SK-N-SH (cell line): ENCODE measurements at regions not wholly inside any gene's neighbourhood (a gene's known extent, or its start where the extent isn't known, plus 50 kb on each side); places are given as distances from the start of the nearest gene placed in this dataset.

Experiments used
- CTCF ChIA-PET: fragments of 300-600, 350-600 bp; formaldehyde crosslinking; extraction: SDS; loops from one replicate; lab custom pipeline; 2021; lab: Yijun Ruan, JAX
- POLR2A ChIA-PET: fragments of 350-600 bp; sonication (Branson Sonifier 250); formaldehyde crosslinking; extraction: SDS; loops from one replicate; lab custom pipeline; 2020; ENCODE audit warnings: antibody characterized with exemption, inconsistent platforms; lab: Yijun Ruan, JAX
- DNase-seq: peaks from one replicate; pipeline ENCODE4 v3.0.0; 2012
- H2AFZ ChIP-seq: fragments of 200-600 bp; sonication (generic); 2 replicates; pipeline ENCODE4 v1.8.1; 2016; ENCODE audit warnings: antibody characterized with exemption, mild to moderate bottlenecking, low read depth
- H3F3A ChIP-seq: fragments of 200-600 bp; sonication (generic); replicated peaks from 2 replicates; pipeline ENCODE3; 2016; ENCODE audit warnings: antibody characterized with exemption, mild to moderate bottlenecking; ENCODE audit not compliant: insufficient read depth
- H3K27ac ChIP-seq, 2 experiments: fragments of 200-500 bp in 1 of 2; fragments of 200-600 bp in 1 of 2; sonication (Bioruptor generic) in 1 of 2; sonication (generic), shearing (Covaris generic) in 1 of 2; 2 replicates each; pipeline versions ENCODE4 v1.5.1 to v1.6.1; 2014 to 2016; ENCODE audit warnings: low read depth in 2 of 2, inconsistent platforms in 1 of 2, low read length in 1 of 2, mild to moderate bottlenecking in 1 of 2, mixed read lengths in 1 of 2
- H3K27me3 ChIP-seq: fragments of 200-600 bp; sonication (generic), shearing (Covaris generic); 2 replicates; pipeline ENCODE4 v1.6.1; 2016; ENCODE audit warnings: mixed run types; ENCODE audit not compliant: insufficient read depth
- H3K36me3 ChIP-seq, 2 experiments: fragments of 200-500 bp in 1 of 2; fragments of 200-600 bp in 1 of 2; sonication (Bioruptor generic) in 1 of 2; sonication (generic) in 1 of 2; replicated peaks in 1 of 2; 2 replicates each; pipeline versions ENCODE3 to v1.5.1; 2014 to 2016; ENCODE audit warnings: low read length in 1 of 2, mild to moderate bottlenecking in 1 of 2; ENCODE audit not compliant: insufficient read depth in 2 of 2, control insufficient read depth in 1 of 2
- H3K4me1 ChIP-seq, 2 experiments: fragments of 200-500 bp in 1 of 2; fragments of 200-600 bp in 1 of 2; sonication (Bioruptor generic) in 1 of 2; sonication (generic), shearing (Covaris generic) in 1 of 2; 2 replicates each; pipeline versions ENCODE4 v1.5.1 to v1.6.1; 2014 to 2016; ENCODE audit warnings: low read depth in 1 of 2, low read length in 1 of 2, mixed run types in 1 of 2; ENCODE audit not compliant: insufficient read depth in 2 of 2, control insufficient read depth in 1 of 2
- H3K4me2 ChIP-seq: fragments of 200-600 bp; sonication (generic), shearing (Covaris generic); 2 replicates; pipeline ENCODE4 v1.6.1; 2017; ENCODE audit warnings: mixed run types
- H3K4me3 ChIP-seq, 2 experiments: fragments of 200-500 bp in 1 of 2; fragments of 200-600 bp in 1 of 2; sonication (Bioruptor generic) in 1 of 2; sonication (generic), shearing (Covaris generic) in 1 of 2; 2 replicates each; pipeline versions ENCODE4 v1.5.1 to v1.8.1; 2014 to 2016; ENCODE audit warnings: low read depth in 2 of 2, inconsistent platforms in 1 of 2, low read length in 1 of 2, mild to moderate bottlenecking in 1 of 2, mixed read lengths in 1 of 2, moderate library complexity in 1 of 2
- H3K79me2 ChIP-seq: fragments of 200-600 bp; sonication (generic); 2 replicates; pipeline ENCODE4 v1.8.1; 2017; ENCODE audit warnings: mild to moderate bottlenecking; ENCODE audit not compliant: insufficient read depth
- H3K9ac ChIP-seq: fragments of 200-600 bp; sonication (generic); 2 replicates; pipeline ENCODE4 v1.6.1; 2017; ENCODE audit warnings: mixed run types
- H3K9me2 ChIP-seq: fragments of 200-600 bp; sonication (generic); 2 replicates; pipeline ENCODE4 v1.6.1; 2017; ENCODE audit warnings: mixed run types
- H3K9me3 ChIP-seq: fragments of 200-600 bp; sonication (generic); 2 replicates; pipeline ENCODE4 v1.6.1; 2017; ENCODE audit warnings: mixed run types, mild to moderate bottlenecking, moderate library complexity
- H4K20me1 ChIP-seq: fragments of 200-600 bp; sonication (generic); 2 replicates; pipeline ENCODE4 v1.6.1; 2017; ENCODE audit warnings: mild to moderate bottlenecking, mixed run types; ENCODE audit not compliant: insufficient read depth
- EP300 ChIP-seq, 2 experiments: IDR thresholded peaks; 2 replicates each; pipeline versions ENCODE4 v1.4.0 to v1.6.1; 2012; ENCODE audit warnings: borderline replicate concordance in 1 of 2, low read depth in 1 of 2, low read length in 1 of 2
- EZH2phosphoT487 ChIP-seq: fragments of 200-600 bp; sonication (generic); IDR thresholded peaks from 2 replicates; pipeline ENCODE4 v1.6.1; 2017; ENCODE audit warnings: low read depth, mixed run types, mild to moderate bottlenecking, antibody characterized with exemption, moderate library complexity, borderline replicate concordance
- FOSL2 ChIP-seq: IDR thresholded peaks from 2 replicates; pipeline ENCODE4 v1.4.0; 2012; ENCODE audit warnings: low read depth, mild to moderate bottlenecking, moderate library complexity, borderline replicate concordance
- FOXM1 ChIP-seq: IDR thresholded peaks from 2 replicates; pipeline ENCODE4 v1.4.0; 2012; ENCODE audit warnings: low read depth, mild to moderate bottlenecking
- NRF1 ChIP-seq: IDR thresholded peaks from 2 replicates; pipeline ENCODE4 v1.6.1; 2012; ENCODE audit warnings: low read depth, mild to moderate bottlenecking, low read length
- POLR2AphosphoS5 ChIP-seq: IDR thresholded peaks from 2 replicates; pipeline ENCODE4 v1.6.1; 2012; ENCODE audit warnings: low read depth, low read length
- RAD21 ChIP-seq: IDR thresholded peaks from 2 replicates; pipeline ENCODE4 v1.6.1; 2012; ENCODE audit warnings: mild to moderate bottlenecking, low read length
- RCOR1 ChIP-seq: fragments of 150-350 bp; IDR thresholded peaks from 2 replicates; pipeline ENCODE4 v1.6.1; 2017; ENCODE audit warnings: antibody characterized with exemption, low read length
- RFX5 ChIP-seq: IDR thresholded peaks from 2 replicates; pipeline ENCODE4 v1.6.1; 2012; ENCODE audit warnings: mild to moderate bottlenecking, improper control_type of control experiment, low read length
- RXRA ChIP-seq: IDR thresholded peaks from 2 replicates; pipeline ENCODE4 v1.4.0; 2012; ENCODE audit warnings: low read depth, mild to moderate bottlenecking, borderline replicate concordance
- TEAD4 ChIP-seq: IDR thresholded peaks from 2 replicates; pipeline ENCODE4 v1.4.0; 2012; ENCODE audit warnings: mild to moderate bottlenecking, borderline replicate concordance; ENCODE audit not compliant: insufficient read depth
- YY1 ChIP-seq: IDR thresholded peaks from 2 replicates; pipeline ENCODE4 v1.4.0; 2012; ENCODE audit warnings: low read depth, mild to moderate bottlenecking
- whole genome bisulfite sequencing: methylation state at CpG from one replicate; pipeline ENCODE4 v1.1.6; 2017; ENCODE audit warnings: low lambda C conversion rate; 5-methylcytosine and 5-hydroxymethylcytosine counted together
- TF ChIP-seq, protein P1 (sequence below): IDR thresholded peaks from 2 replicates; pipeline ENCODE4 v1.4.0; 2012; ENCODE audit warnings: low read depth, borderline replicate concordance
- TF ChIP-seq, protein P2 (sequence below): fragments of 150-350 bp; IDR thresholded peaks from 2 replicates; pipeline ENCODE4 v1.6.1; 2017; ENCODE audit warnings: antibody characterized with exemption, low read length, low read depth, borderline replicate concordance
- TF ChIP-seq, protein P3 (sequence below): IDR thresholded peaks from 2 replicates; pipeline ENCODE4 v1.6.1; 2012; ENCODE audit warnings: mild to moderate bottlenecking, low read depth, low read length, moderate library complexity
- TF ChIP-seq, protein P4 (sequence below): fragments of 150-350 bp; IDR thresholded peaks from 2 replicates; pipeline ENCODE4 v1.6.1; 2016; ENCODE audit warnings: mild to moderate bottlenecking, low read depth, low read length

DNA sequence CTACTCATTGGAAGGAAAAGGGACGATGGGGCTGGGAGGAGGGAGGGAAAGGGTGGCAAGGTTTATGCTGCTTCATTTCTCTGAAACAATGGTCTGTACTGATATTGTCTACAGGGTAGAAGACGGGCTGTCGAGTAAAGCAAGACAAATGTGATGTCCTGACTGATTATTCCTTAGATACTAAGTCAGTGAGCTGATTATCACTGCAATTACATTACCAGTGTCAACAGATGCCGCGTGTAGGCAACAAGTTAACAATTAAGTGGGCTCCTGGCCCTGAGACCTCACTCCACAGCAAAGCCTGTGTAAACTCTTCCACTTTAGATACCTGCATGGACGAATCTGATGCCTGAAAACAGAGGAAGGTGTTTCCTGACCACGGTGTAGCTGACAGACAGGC, 602.8 kb downstream of the IRX1 start:
- ChIA-PET POLR2A (no interaction called here), CTCF (no interaction called here)
- Histone ChIP-seq H3K79me2 (no peaks in the 10 kb centered on the region), H3K27me3 (no peaks in the 10 kb centered on the region), H3K4me3 (no peak overlapping the region), H3K9me2 (no peaks in the 10 kb centered on the region), H3K36me3 (no peaks in the 10 kb centered on the region), H3F3A (no peaks in the 10 kb centered on the region), H3K4me2 (no peak overlapping the region), H4K20me1 (no peaks in the 10 kb centered on the region), H2AFZ (no peak overlapping the region), H3K9me3 (no peaks in the 10 kb centered on the region), H3K27ac (no peak overlapping the region), H3K4me1 (no peaks in the 10 kb centered on the region), H3K9ac (no peak overlapping the region)
- 0% methylated on average over 6 of the region's 7 CpGs for WGBS
- no peak for TF ChIP-seq RCOR1
- TF ChIP-seq FOXM1 = no peak
- TF ChIP-seq EZH2phosphoT487 = no peak
- no peak for TF ChIP-seq RAD21
- TF ChIP-seq, protein P1, sequence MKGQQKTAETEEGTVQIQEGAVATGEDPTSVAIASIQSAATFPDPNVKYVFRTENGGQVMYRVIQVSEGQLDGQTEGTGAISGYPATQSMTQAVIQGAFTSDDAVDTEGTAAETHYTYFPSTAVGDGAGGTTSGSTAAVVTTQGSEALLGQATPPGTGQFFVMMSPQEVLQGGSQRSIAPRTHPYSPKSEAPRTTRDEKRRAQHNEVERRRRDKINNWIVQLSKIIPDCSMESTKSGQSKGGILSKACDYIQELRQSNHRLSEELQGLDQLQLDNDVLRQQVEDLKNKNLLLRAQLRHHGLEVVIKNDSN = no peak
- TF ChIP-seq, protein P2, sequence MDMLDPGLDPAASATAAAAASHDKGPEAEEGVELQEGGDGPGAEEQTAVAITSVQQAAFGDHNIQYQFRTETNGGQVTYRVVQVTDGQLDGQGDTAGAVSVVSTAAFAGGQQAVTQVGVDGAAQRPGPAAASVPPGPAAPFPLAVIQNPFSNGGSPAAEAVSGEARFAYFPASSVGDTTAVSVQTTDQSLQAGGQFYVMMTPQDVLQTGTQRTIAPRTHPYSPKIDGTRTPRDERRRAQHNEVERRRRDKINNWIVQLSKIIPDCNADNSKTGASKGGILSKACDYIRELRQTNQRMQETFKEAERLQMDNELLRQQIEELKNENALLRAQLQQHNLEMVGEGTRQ = no peak
- no peak for TF ChIP-seq RXRA
- TF ChIP-seq RFX5 = no peak
- no peak for TF ChIP-seq TEAD4
- no peak for TF ChIP-seq EP300 (IDR thresholded peaks at IDR 0.05; ENCODE audit: borderline replicate concordance in 1 of 2, low read depth in 1 of 2, low read length in 1 of 2)
- TF ChIP-seq FOSL2 = no peak
- TF ChIP-seq, protein P3, sequence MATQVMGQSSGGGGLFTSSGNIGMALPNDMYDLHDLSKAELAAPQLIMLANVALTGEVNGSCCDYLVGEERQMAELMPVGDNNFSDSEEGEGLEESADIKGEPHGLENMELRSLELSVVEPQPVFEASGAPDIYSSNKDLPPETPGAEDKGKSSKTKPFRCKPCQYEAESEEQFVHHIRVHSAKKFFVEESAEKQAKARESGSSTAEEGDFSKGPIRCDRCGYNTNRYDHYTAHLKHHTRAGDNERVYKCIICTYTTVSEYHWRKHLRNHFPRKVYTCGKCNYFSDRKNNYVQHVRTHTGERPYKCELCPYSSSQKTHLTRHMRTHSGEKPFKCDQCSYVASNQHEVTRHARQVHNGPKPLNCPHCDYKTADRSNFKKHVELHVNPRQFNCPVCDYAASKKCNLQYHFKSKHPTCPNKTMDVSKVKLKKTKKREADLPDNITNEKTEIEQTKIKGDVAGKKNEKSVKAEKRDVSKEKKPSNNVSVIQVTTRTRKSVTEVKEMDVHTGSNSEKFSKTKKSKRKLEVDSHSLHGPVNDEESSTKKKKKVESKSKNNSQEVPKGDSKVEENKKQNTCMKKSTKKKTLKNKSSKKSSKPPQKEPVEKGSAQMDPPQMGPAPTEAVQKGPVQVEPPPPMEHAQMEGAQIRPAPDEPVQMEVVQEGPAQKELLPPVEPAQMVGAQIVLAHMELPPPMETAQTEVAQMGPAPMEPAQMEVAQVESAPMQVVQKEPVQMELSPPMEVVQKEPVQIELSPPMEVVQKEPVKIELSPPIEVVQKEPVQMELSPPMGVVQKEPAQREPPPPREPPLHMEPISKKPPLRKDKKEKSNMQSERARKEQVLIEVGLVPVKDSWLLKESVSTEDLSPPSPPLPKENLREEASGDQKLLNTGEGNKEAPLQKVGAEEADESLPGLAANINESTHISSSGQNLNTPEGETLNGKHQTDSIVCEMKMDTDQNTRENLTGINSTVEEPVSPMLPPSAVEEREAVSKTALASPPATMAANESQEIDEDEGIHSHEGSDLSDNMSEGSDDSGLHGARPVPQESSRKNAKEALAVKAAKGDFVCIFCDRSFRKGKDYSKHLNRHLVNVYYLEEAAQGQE = no peak
- TF ChIP-seq YY1 = no peak
- TF ChIP-seq NRF1 = no peak
- no peak for TF ChIP-seq POLR2AphosphoS5
- TF ChIP-seq, protein P4, sequence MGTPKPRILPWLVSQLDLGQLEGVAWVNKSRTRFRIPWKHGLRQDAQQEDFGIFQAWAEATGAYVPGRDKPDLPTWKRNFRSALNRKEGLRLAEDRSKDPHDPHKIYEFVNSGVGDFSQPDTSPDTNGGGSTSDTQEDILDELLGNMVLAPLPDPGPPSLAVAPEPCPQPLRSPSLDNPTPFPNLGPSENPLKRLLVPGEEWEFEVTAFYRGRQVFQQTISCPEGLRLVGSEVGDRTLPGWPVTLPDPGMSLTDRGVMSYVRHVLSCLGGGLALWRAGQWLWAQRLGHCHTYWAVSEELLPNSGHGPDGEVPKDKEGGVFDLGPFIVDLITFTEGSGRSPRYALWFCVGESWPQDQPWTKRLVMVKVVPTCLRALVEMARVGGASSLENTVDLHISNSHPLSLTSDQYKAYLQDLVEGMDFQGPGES = no peak
- DNase-seq = no peak
